Left lung (tissue), 4 donors: ENCODE measurements at regions not wholly inside any gene's neighbourhood (a gene's known extent, or its start where the extent isn't known, plus 50 kb on each side); places are given as distances from the start of the nearest gene placed in this dataset.

Source experiments
- ATAC-seq: fragments of 200-7000 bp; cut with Tn5 transposase; one replicate; pipeline ENCODE4 v1.9.1; 2020; ENCODE audit warnings: moderate library complexity
- DNase-seq, 4 donors: peaks; one replicate each; pipeline ENCODE4 v3.0.0-alpha.2; 2013 to 2020
- H3K27ac ChIP-seq, 2 donors: fragments of 200-600 bp; sonication (generic) in 1 of 2; one replicate each; pipeline versions ENCODE4 v1.5.0 to v1.8.0; 2020 to 2021
- H3K27me3 ChIP-seq, 2 donors: fragments of 200-600 bp; sonication (generic) in 1 of 2; one replicate each; pipeline versions ENCODE4 v1.5.0 to v1.8.0; 2020 to 2021
- H3K36me3 ChIP-seq, 2 donors: fragments of 200-600 bp; sonication (generic) in 1 of 2; one replicate each; pipeline versions ENCODE4 v1.5.0 to v1.8.0; 2020 to 2021
- H3K4me1 ChIP-seq, 2 donors: fragments of 200-600 bp; one replicate each; pipeline ENCODE4 v1.8.0; 2021
- H3K4me3 ChIP-seq, 2 donors: fragments of 200-600 bp; sonication (generic) in 1 of 2; one replicate each; pipeline versions ENCODE4 v1.5.0 to v1.8.0; 2020 to 2021; ENCODE audit warnings: mild to moderate bottlenecking in 1 of 2
- H3K9me3 ChIP-seq, 2 donors: fragments of 200-600 bp; sonication (generic) in 1 of 2; one replicate each; pipeline versions ENCODE4 v1.5.0 to v1.8.0; 2020 to 2021
- CTCF ChIP-seq, 2 donors: fragments of 200-600 bp; sonication (generic) in 1 of 2; IDR thresholded peaks; one replicate each; pipeline versions ENCODE4 v1.5.0 to v1.8.0; 2021; ENCODE audit warnings: antibody characterized with exemption in 2 of 2
- intact Hi-C, 2 donors: fragments of 100-400 bp; cut with DNase I; formaldehyde crosslinking; loops; one replicate each; pipeline versions ENCODE4 v1.11.2 to v1.14.2; 2022
- donor health status: DM: no; HTN: yes; CAD: no.
- donor health status: DM: no; HTN: no; CAD: no.

GRCh38 chr1:5704561-5705514 lies 287.4 kb downstream of the NPHP4 start:
- Histone ChIP-seq H3K4me1 (no peaks in the 10 kb centered on the region), H3K9me3 (no peaks in the 10 kb centered on the region), H3K27ac (no peak overlapping the region), H3K27me3 (peaks cover 0 to 35% of the 10 kb centered on the region in 2 donors), H3K36me3 (no peaks in the 10 kb centered on the region), H3K4me3 (no peak overlapping the region)
- intact Hi-C loops = no loop called here
- no peak for TF ChIP-seq CTCF (IDR thresholded peaks at IDR 0.05)
- no peak for ATAC-seq
- DNase-seq = peak in 1 of 4 donors; percentile 20

- Histone ChIP-seq H3K9me3 (no peaks in the 10 kb centered on the region), H3K27me3 (peaks cover 0 to 28% of the 10 kb centered on the region in 2 donors), H3K4me1 (no peaks in the 10 kb centered on the region), H3K4me3 (no peak overlapping the region), H3K36me3 (no peaks in the 10 kb centered on the region), H3K27ac (no peak overlapping the region)
- intact Hi-C loops = no loop called here
- no peak for TF ChIP-seq CTCF (IDR thresholded peaks at IDR 0.05)
- DNase-seq = no peak
- ATAC-seq = no peak
Measured at GRCh38 chr1:5701642-5702041, 290.6 kb downstream of the NPHP4 start.

DNA sequence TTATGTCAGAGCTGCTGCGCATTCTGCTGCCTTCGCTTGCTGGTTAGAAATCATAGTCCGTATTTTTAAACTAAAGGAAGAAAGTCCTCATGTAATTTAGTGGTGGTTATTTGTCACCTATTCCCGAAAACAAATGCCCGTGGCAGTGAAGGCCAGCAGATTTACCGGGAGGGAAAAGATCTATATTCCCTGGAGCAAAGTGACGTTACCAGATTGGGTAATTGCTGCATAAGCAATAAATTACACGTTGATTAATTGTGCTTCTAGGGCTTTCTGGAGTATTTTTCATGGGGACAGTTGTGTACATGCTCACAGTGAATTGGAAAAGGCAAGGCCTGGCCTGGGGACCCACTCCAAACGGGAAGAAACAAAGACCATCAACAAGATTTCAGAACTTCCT lies 298.7 kb downstream of the NPHP4 start:
- no peak for TF ChIP-seq CTCF (IDR thresholded peaks at IDR 0.05)
- no peak for DNase-seq
- H3K4me1 ChIP-seq = no peaks in the 10 kb centered on the region
- H3K9me3 ChIP-seq = no peaks in the 10 kb centered on the region
- peaks cover 0 to 21% of the 10 kb centered on the region in 2 donors for H3K27me3 ChIP-seq
- H3K4me3 ChIP-seq = no peak overlapping the region
- H3K36me3 ChIP-seq = no peaks in the 10 kb centered on the region
- intact Hi-C loops = no loop called here
- ATAC-seq = no peak
- H3K27ac ChIP-seq = no peak overlapping the region

DNA sequence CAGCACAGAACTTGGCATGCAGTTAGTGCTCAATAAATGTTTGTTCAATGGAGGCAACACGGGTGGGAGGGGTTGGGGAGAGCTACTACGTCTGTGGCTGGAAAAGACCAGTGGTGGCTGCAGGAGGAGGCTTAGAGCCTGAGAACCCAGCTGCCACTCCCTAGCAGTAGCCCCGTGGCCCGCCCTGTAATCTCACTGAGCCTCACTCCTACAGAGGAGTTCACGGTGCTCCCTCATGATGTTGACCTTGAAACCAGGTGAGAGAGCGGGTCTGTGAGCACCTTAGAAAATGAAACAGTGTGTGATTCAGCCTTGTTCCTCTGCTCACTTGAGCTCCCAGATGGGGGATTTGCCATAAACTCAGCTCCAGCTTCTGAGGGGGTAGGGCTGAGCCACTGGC lies 299.6 kb downstream of the NPHP4 start:
- Histone ChIP-seq H3K36me3 (no peaks in the 10 kb centered on the region), H3K4me1 (no peaks in the 10 kb centered on the region), H3K27ac (no peak overlapping the region), H3K27me3 (peaks cover 0 to 24% of the 10 kb centered on the region in 2 donors), H3K4me3 (no peak overlapping the region), H3K9me3 (no peaks in the 10 kb centered on the region)
- no peak for TF ChIP-seq CTCF (IDR thresholded peaks at IDR 0.05)
- intact Hi-C loops = no loop called here
- ATAC-seq = no peak
- no peak for DNase-seq

- no peak for TF ChIP-seq CTCF (IDR thresholded peaks at IDR 0.05)
- no peaks in the 10 kb centered on the region for H3K4me1 ChIP-seq
- intact Hi-C loops = no loop called here
- no peaks in the 10 kb centered on the region for H3K36me3 ChIP-seq
- no peak overlapping the region for H3K27ac ChIP-seq
- H3K9me3 ChIP-seq = no peaks in the 10 kb centered on the region
- H3K4me3 ChIP-seq = no peak overlapping the region
- DNase-seq (no peak), ATAC-seq (no peak)
- peaks cover 0 to 31% of the 10 kb centered on the region in 2 donors for H3K27me3 ChIP-seq
Measured at GRCh38 chr1:5691795-5692509, 300.3 kb downstream of the NPHP4 start.
